BJ (cell line): ENCODE measurements at regions not wholly inside any gene's neighbourhood (a gene's known extent, or its start where the extent isn't known, plus 50 kb on each side); places are given as distances from the start of the nearest gene placed in this dataset.

Experiments used
- CTCF ChIA-PET: fragments of 350-600 bp; formaldehyde crosslinking; extraction: SDS; loops from one replicate; lab custom pipeline; 2021; ENCODE audit warnings: antibody characterized with exemption, inconsistent platforms; lab: Yijun Ruan, JAX
- POLR2A ChIA-PET: fragments of 300-600 bp; sonication (Branson Sonifier 250); formaldehyde crosslinking; extraction: SDS; loops from one replicate; lab custom pipeline; 2021; ENCODE audit warnings: antibody characterized with exemption; lab: Charles Lee
- DNase-seq: peaks from one replicate; pipeline ENCODE4 v3.0.0-alpha.2; 2011; ENCODE audit warnings: low read depth
- H3K27me3 ChIP-seq: 2 replicates; pipeline ENCODE4 v1.6.0; 2011; ENCODE audit warnings: low read length; ENCODE audit not compliant: control insufficient read depth, insufficient read depth
- H3K36me3 ChIP-seq: 2 replicates; pipeline ENCODE4 v1.5.1; 2011; ENCODE audit warnings: low read length; ENCODE audit not compliant: control insufficient read depth, insufficient read depth
- H3K4me3 ChIP-seq: 2 replicates; pipeline ENCODE4 v1.5.1; 2011; ENCODE audit warnings: low read depth, mild to moderate bottlenecking, control low read depth, low read length
- TF ChIP-seq, protein P1 (sequence below): IDR thresholded peaks from 2 replicates; pipeline ENCODE4 v1.5.1; 2011; ENCODE audit warnings: low read depth, mild to moderate bottlenecking, control low read depth, inconsistent platforms, low read length, moderate library complexity; ENCODE audit not compliant: insufficient read depth

- POLR2A ChIA-PET, result no interaction called here
Measured at GRCh38 chr10:3579845-3580244, 205.2 kb downstream of the KLF6 start.

GRCh38 chr10:3578682-3579081, 206.3 kb downstream of the KLF6 start:
- H3K4me3 ChIP-seq, result no peak overlapping the region
- TF ChIP-seq, protein P1, sequence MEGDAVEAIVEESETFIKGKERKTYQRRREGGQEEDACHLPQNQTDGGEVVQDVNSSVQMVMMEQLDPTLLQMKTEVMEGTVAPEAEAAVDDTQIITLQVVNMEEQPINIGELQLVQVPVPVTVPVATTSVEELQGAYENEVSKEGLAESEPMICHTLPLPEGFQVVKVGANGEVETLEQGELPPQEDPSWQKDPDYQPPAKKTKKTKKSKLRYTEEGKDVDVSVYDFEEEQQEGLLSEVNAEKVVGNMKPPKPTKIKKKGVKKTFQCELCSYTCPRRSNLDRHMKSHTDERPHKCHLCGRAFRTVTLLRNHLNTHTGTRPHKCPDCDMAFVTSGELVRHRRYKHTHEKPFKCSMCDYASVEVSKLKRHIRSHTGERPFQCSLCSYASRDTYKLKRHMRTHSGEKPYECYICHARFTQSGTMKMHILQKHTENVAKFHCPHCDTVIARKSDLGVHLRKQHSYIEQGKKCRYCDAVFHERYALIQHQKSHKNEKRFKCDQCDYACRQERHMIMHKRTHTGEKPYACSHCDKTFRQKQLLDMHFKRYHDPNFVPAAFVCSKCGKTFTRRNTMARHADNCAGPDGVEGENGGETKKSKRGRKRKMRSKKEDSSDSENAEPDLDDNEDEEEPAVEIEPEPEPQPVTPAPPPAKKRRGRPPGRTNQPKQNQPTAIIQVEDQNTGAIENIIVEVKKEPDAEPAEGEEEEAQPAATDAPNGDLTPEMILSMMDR, result no peak
- CTCF ChIA-PET, result interaction anchor here (1.9 kb wide), 1 partner anchor 12 kb away, joined by 6 read pairs; no protein-coding TSS in a partner anchor
- POLR2A ChIA-PET, result no interaction called here
- H3K36me3 ChIP-seq, result no peaks in the 10 kb centered on the region
- peaks cover 3% of the 10 kb centered on the region for H3K27me3 ChIP-seq
- no peak for DNase-seq

More at GRCh38 chr10:3579845-3580244, 205.2 kb downstream of the KLF6 start:
- Histone ChIP-seq H3K27me3 (peaks cover 3% of the 10 kb centered on the region), H3K36me3 (no peaks in the 10 kb centered on the region), H3K4me3 (no peak overlapping the region)
- CTCF ChIA-PET, result interaction anchor here (1.9 kb wide), 1 partner anchor 11 kb away, joined by 6 read pairs; no protein-coding TSS in a partner anchor
- TF ChIP-seq, protein P1, result no peak
- no peak for DNase-seq

DNA sequence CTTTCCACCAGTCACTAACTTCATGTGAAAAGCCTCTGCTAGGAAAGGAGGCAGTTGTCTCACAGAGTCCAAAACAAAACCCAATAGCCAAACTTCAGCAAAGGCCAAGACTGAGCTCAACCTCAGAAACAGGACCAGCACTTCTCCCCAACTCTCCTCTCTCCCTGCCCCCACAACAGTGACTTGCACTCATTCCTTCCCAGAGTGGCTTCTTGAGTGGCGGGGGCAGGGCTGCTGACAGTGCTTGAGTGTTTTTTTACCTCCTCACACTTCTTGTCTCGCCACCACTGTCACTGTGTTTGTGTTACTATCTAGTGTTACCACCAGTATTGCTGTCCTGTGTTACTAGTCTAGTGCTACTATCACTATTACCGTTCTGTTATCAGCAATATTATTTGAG, 206.8 kb downstream of the KLF6 start:
- POLR2A ChIA-PET, result no interaction called here
- no peak overlapping the region for H3K4me3 ChIP-seq
- CTCF ChIA-PET, result no interaction called here

DNA sequence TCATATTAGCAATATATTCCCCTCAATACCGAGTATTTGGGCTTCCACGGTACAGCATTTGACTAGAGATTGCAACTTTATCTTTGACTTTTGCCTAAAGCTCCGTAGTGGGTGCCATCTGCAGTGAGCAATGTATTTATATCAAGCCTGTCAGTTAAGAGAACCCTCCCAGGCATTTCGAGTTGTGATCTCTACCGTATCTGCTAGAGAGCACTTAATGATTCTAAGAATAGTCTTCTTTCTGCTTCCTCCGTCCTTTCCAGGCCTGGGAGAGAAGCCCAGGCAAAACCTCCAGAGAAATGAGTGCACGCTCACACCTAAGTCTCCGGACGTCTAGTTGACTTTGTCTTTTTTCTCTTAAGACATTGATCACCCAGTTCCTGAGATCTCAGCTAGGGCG, 210.6 kb downstream of the KLF6 start:
- Histone ChIP-seq H3K36me3 (no peaks in the 10 kb centered on the region), H3K27me3 (no peaks in the 10 kb centered on the region), H3K4me3 (no peak overlapping the region)
- DNase-seq, result no peak
- TF ChIP-seq, protein P1, result no peak
- POLR2A ChIA-PET, result no interaction called here
- CTCF ChIA-PET, result interaction anchor here (0.7 to 1.7 kb wide), 4 partner anchors 10 to 172 kb away, joined by 3 to 5 read pairs (median 4); no protein-coding TSS in a partner anchor

More for the DNA sequence above, 206.8 kb downstream of the KLF6 start:
- Histone ChIP-seq H3K36me3 (no peaks in the 10 kb centered on the region), H3K27me3 (peaks cover 3% of the 10 kb centered on the region)
- TF ChIP-seq, protein P1, result no peak
- no peak for DNase-seq

DNA sequence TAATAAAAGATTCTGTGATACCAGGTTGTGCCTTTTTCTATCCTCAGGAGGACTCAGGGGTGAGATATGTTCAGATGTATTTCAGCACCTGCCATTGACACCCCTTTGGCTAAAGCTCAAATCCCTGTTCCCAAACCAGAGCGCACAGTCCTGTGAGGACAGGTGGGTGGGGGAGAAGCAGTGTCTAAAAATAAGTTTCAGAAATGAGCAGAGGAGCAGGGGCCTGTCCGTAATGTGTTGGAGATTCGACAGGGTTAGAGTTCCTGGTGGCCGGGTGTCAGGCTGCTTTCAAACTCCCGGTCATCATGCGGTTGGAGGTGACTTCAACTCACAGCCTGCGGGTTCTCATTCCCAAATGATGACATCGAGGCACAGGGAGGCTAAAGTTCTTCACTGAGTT, 211.5 kb downstream of the KLF6 start:
- DNase-seq, result no peak
- H3K27me3 ChIP-seq, result no peaks in the 10 kb centered on the region
- ChIA-PET POLR2A (no interaction called here), CTCF (interaction anchor here (0.6 to 1.2 kb wide), 2 partner anchors 12 to 77 kb away, joined by 3 read pairs; no protein-coding TSS in a partner anchor)
- no peak overlapping the region for H3K4me3 ChIP-seq
- TF ChIP-seq, protein P1, result no peak
- no peaks in the 10 kb centered on the region for H3K36me3 ChIP-seq
